NCI-H187 (cell line): ENCODE measurements at regions not wholly inside any gene's neighbourhood (a gene's known extent, or its start where the extent isn't known, plus 50 kb on each side); places are given as distances from the start of the nearest gene placed in this dataset.
"Not testable (repeated sequence)": the region's sequence is repeated elsewhere in the genome, so short reads cannot be mapped to it uniquely, and the experiment has no call there.

ENCODE experiments used
- DNase-seq, 2 experiments: peaks; one replicate each; lab custom pipeline; 2025; lab: John Stamatoyannopoulos, UW

DNA sequence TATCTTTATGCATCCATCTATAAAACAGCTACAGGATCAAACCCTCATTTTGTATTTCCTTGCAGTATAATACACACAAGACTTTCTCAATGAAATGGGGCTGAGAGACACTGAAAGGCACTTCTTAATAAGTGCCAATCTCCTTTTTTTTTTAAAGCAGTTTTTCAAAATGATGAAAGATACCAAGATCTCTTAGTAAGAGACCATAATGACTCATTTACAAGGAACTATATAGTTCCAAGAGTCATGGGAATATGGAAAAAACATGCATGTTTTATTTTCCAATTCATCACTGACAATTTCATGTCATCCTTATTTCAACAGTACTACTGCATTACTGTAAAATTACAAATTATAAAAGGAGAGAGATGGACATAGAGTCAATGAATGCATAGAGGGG, 973.7 kb downstream of the GATA3 start:
- no peak for DNase-seq

DNA sequence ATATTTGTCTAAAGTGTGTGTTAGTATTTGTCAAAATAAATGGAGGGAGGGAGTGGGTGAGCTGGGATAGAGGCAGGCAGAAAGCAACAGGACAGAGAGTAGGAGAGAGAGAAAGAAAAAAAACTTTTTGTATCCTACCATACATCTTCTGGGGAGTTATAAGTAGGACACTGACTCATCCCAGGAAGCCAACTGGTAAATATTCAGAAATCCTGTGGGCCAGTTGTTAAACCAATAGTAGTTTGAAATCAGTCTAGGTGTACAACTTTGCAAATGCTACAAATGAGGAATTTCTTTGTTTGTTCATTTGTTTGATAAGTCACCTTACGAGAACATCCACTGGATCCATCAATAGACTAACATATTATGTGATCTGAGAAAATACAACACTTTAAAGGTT, 980.9 kb downstream of the GATA3 start:
- no peak for DNase-seq

DNA sequence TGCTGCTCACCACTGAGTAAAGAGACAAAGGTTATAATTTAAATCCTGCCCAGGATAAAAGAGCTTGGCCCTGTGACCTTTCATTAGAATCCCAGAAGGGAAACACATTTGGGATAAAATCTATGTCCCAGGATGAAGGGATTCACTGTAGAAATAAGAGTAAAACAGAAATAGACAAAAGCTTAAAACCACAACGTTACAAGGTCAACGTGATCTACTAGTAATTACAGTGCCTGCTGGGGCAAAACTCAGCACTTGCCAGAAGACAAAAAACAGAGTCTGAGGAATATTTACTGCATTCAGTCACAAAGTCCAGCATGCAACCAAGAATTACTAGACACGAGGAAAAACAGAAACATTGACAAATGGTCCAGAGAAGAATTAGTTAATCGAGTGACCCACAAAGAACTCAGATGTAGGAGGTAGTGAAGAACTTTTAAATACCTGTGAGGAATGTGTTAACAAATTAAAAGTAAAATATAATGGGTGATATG, 982.3 kb downstream of the GATA3 start:
- no peak for DNase-seq

DNA sequence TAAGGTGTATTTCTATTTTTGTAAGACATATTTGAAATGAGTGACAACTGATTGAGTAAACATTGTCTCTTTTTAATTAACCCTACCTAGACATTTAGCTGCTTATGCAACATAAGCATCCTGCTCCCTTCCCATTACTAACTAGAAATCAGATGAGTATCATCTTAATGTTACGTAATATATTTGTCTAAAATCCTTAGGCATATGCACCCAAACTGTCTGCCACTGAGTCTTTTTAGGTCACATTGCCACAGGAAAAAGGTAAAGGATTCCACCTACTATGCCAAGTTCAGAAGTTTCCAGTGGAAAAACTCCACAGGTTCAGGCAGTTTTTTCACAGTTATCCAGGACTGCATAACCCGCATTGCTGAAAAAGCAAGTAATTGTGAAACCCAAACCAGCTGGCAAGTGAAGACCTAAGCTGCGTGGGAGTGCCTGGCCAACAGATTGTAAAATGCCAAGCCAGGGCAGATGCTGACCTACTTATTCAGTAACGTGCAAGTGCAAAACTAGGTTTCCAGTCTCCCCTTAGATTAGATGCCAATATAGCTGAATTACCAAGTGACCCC, 983.7 kb downstream of the GATA3 start:
- DNase-seq, result no peak

DNA sequence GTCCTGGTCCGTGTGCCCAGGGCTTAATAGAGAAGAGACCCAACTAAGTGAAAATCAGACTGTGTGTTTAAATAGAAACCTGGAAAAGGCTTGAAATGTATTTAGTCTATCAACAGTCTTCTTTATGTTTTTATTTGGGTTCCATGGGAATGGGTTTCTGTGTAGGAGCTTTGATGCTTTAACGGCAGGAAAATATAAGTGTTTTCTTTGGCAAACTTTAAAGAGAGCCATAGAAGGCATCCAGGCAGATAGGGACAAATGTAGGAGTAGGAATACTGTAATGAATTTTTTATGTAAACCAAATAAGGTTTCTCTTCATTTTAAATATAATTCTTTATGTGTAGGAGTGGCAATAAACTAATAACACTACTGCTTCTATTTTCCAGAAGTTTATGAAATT, 989.0 kb downstream of the GATA3 start:
- DNase-seq, result no peak

DNA sequence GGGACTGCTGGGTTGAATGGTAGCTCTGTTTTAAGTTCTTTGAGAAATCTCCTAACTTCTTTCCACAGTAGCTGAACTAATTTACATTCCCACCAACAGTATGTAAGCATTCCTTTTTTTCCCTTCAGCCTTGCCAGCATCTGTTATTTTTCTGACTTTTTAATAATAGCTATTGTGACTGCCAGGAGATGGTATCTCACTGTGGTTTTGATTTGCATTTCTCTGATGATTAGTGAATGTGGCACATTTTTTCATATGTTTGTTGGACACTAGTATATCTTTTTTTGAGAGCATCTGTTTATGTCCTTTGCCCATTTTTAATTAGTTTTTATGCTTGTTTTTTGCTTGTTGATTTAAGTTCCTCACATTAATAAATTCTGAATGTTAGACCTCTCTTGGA, 990.8 kb downstream of the GATA3 start:
- no peak for DNase-seq

DNA sequence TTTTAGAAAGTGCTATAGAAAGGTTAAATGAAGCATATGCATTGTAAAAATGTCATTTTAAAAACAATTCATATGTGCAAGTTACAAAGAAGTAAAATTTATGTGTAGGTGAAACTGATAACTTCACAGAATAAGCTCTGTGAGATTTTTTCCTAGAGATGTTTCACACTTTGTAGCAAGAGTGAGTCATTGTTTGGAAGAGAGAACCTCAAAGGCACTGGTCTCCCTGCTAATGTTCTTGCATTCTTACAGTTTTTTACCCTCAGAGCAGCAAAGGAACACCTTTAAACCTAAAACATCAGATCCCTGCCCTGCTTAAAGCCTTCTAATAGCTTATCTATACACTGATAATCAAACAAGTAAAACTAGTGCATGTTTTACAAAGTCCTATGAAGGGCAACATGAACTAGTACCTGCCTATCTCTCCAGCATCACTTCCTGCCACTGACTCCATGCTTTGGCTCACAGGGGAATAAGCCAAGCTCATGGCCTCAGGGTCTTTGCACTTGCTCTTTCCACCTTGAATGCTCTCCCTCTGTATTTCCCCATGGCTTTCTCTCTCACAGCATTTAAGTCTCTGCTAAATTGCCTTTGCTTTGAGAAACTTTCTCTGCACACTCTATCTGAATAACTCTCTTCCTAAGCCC, 997.0 kb downstream of the GATA3 start:
- DNase-seq, result no peak

DNA sequence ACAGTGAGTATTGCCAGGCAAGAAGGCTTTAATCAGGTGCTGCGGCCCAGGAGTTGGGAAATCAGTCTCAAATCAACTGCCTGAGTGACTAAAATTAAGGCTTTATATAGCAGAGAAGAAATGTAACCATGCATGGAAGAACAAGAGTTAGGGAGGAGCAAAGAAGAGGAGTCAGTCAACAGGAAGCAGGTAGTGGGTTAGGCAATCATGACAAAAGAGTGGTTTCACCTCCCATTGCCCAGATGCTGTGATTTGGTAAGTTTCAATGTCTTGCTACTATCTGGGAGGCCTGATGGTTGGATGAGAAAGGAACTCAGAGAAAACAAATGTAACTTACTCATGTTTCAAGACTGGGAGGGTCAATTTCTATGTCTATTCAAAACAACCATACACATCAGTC, 998.3 kb downstream of the GATA3 start:
- no peak for DNase-seq

DNA sequence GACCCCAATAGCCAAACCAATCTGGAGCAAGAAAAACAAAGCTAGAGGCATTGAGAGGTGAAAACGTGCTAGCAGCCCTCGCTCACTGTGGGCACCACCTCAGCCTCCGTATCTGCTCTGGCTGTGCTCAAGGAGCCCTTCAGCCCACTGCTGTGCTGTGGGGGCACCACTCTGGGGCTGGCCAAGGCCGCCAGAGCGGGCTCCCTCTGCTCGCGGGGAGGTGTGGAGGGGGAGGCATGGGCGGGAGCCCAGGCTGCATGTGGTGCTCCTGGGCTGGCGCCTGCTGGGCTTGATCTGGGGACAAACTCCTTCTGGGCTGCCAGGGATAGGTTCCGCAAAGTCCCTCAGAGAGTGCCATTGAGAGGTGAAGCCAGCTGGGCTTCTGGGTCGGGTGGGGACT, 1002.0 kb downstream of the GATA3 start:
- DNase-seq, result no peak

DNA sequence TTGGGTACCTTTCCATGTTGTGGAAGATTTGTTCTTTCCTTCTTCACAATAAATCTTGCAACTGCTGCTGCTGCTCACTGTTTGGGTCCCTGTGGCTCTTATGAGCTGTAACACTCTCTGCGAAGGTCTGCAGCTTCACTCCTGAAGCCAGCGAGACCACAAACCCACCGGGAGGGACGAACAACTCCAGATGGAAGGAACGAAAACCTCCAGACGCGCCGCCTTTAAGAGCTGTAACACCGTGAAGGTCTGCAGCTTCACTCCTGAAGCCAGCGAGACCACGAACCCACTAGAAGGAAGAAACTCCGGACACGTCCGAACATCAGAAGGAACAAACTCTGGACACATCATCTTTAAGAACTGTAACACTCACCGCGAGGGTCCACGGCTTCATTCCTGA, 1002.8 kb downstream of the GATA3 start:
- DNase-seq, result not testable (repeated sequence)

DNA sequence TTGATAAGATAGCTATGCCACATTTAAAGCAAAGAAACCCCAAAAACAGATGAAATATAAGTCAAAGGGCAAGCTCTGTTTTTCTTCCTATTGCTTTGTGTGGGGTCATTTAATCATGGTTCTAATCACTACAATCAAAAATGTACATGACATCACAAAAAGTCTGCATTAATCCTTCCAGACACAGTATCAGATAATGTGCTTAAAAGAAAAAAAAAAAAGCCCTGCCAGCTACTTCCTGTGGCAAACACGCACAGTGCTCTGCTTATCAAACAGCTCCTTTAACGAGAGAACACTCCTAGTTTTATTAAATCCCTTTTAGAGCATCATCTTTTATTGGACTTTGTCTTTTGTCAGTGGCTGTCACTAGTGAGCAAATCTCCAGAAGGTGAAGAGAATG, 1005.8 kb downstream of the GATA3 start:
- no peak for DNase-seq

DNA sequence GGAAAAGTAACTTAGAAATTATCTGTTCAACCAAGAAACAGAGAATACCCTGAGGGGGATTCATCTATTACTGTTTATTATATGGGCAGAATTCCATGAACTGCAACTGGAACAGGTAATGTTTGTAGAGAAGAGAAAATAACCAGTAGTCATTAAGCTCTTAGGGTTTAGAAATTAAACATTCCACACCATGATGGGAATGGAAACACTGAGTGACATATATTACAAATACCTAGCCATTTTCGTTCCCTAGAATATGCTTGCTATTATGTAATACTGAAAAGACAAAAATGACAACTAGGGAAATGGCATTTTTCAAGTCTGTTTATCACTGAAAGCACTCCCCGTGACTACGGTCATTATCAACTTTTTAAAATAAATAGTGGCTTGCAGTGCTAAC, 1007.4 kb downstream of the GATA3 start:
- no peak for DNase-seq

DNA sequence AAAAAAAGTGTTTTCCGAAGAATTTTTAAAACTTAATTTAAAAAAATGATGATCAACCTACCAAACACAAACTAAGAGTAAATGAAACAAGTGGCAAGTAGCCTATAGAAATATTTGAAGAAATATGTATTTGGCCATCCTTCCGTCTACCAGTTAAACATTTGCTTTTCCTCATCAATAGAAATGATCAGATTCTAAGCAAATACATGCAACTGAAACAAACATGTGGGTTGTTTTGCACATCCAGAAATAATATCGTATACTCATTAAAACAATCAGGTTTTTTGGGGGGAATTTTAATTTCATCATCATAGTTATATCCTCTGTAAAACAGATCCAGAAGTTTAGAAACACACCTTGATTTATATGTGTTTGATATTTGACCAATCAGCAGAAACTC, 1011.7 kb downstream of the GATA3 start:
- no peak for DNase-seq

DNA sequence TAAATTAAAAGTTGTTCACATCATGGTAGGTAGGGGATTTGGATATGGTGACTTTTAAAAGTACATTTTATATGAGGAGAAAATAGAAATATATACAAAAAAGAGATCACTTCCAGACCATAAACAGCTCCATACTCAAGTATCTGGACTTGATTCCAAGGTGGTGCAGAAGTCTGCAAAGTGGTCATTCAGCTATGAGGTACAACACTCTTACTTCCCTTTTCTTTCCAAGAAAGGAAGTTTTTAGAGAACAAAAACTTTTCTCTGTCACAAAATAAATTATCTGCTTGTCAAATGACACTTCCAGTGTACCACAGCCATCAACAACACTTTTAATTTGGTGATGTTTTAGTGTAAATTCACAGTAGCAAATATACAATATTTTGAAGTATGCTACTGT, 1013.5 kb downstream of the GATA3 start:
- no peak for DNase-seq

DNA sequence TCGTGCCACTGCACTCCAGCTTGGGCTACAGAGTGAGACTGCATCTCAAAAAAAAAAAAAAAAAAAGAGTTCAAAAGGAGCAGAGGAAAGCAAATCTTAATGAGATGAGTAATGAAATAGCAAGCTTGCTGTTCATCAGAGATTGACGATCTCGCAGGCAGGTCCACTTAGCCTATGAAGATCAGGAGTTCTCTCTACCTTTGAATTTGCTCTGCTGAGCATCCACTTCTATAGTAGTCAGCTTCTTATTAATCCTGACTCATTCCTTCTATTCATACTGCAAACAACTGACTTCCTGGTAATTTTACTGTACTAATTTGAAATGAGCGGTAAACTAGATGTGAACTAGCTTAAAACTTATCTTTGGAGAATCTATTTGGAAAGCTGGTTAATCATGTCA, 1014.6 kb downstream of the GATA3 start:
- no peak for DNase-seq

DNA sequence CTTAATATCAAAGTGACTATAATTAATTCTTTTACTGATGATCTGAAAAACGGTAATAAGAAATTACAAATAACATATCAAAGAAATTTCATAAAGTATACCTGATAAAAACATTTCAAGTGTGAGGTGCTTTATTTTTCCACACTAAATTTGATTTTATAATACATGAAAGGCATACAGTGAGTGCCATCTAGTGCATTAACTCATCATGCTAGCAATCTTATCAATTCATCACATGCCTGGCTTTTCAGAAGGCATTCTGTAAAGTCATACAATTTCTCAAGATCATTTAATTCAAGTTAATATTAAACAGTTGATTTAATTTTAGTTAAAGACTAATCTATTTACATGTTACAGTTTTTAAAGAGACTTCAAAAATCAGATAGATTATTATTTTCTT, 1020.9 kb downstream of the GATA3 start:
- DNase-seq, result no peak

DNA sequence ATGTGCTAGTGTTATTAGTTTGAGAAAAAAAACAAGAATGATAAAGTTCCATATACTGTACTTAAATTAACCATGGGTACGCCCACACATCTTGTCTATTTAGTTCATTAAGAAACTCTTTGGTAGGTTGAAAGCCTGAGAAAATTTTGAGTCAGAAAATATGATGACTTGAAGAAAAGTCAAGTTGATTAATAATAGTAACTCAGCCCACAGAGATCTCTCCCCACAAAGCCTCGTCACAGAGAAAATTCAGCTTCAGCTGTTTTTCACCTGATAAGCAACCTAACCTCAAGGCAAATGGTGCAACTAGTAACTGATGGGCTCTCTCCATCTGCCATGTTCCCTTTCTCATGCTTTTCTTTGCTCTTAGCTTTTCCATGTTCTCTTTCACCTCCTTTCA, 1021.6 kb downstream of the GATA3 start:
- DNase-seq, result no peak

DNA sequence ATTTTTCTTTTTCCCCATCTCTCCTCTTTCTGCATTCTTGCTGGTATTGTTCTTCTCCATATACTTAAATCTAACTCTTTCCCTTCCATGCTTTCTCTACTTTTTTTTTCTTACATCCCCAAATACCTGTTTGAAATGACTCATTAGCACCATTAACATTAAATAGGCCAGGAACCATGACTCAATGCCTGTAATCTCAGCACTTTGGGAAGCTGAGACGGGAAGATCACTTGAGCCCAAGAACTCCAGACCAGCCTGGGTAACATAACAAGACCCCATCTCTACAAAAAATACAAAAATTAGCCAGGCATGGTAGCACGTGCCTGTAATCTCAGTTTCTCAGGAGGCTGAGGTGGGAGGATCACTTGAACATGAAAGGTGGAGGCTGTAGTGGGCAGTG, 1026.8 kb downstream of the GATA3 start:
- DNase-seq, result no peak

DNA sequence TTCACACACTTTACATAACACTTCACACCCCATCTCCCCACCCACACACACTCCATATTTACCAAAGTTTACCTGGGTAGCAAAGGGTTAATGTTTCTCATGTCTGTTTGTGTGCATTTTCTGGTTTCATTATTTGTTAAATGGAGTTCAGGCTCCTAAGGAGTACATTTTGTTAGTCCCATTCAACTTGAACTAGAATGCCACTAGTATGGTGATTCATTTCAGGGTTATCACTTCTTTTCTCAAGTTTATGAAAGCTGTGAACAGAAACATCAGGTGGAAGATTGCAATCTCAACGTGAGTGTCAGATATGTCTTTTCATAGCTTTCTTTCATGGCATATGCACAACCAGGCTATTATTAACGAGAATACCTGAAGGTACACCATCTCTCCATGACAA, 1027.5 kb downstream of the GATA3 start:
- no peak for DNase-seq

DNA sequence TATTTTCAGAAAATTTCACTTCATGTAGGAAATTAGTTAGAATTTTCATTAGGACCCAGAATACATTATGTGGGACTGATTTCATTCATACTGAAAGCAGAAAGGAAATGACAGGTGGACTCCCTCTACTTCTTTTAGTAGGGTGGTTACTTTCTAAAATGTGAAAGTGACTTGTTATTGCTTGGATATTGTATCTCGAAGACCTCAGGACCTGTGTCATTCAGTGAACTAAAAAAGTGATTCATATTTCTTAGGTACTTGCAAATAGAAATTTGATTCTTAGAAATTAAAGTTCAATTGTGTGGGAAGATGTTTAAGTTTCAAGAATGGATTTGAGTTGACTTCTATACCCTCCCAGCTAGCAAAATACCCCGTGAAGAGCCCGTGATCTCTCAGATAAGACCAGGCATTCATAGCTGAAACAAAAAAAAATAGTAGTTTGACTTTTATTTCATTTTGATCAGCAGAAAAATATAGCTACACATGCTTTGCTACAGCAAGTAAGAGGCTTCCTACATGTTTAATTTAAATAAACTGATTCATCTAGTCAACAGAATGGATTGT, 1037.1 kb downstream of the GATA3 start:
- DNase-seq, result no peak

DNA sequence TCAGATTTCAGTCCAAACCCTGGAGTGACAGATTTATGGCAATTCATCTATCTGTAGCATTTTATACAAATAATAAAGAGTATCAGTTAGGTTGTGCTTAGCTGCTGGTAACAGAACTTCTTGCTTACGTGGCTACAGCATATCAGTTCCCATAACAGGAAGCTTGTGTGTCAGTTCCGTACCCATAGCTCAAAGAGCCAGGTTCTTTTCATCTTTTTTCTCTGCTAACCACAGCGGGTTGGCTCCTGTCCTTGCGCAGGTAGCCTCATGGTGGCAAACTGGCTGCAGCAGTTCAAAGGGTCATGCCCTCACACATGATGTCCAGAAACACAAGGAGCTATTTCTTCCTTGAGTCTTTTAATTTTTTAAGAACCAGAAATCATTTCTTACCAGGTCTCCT, 1041.8 kb downstream of the GATA3 start:
- no peak for DNase-seq

DNA sequence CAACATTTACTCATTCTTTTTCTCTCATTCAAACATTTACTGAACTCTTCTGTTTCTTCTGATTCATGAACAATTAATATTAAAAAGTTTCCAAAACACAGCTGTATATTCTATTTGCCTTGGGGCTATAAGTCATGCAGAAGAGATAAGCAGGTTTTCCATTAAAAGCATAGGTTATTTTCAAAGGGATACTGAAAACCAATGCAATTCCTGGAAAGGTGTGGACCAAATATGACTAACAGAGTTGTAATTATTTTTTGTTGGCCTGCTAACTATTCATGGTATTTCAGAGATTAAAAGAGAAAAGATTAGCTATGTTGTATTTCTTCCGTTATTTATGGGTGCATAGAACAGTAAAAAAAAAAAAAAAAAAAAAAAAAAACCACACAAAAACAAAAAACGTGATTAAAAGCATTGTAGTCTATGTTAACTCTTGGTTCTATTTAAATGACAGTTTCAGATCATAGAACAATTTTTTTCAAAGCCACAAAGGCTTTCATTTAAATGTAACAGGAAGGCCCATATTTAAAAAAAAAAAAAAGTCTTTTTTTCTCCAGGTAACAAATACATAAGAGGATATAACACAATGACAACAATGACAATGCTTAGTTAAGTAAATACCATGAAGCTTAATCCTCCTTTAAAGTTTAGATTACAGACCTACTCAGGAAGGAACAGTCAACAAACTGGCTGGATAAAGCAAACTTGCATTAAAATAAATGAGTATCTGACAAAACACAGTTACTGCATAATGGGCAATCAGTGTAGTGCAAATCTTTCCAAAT, 1042.9 kb downstream of the GATA3 start:
- no peak for DNase-seq

DNA sequence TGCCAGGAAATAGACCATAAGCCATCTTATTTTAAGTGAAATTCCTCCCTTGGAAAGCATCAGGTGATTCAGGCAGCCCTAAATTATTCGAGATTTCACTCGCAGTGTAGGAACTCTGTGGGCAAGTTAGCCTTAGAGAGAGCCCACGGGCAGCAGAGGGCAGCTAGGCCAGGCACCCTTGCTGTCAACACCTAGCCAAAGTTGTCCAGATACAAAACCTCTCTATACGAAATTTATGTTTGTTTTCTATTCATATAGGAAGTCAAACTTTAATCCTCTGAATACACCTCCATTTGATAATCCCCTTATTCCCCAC, 1043.5 kb downstream of the GATA3 start:
- no peak for DNase-seq
